HepG2 (cell line): ENCODE measurements at regions not wholly inside any gene's neighbourhood (a gene's known extent, or its start where the extent isn't known, plus 50 kb on each side); places are given as distances from the start of the nearest gene placed in this dataset.

Experiments used
- ATAC-seq: fragments of 200-7000 bp; cut with Tn5 transposase; 3 replicates; pipeline ENCODE4 v1.9.1; 2020; ENCODE audit warnings: mild to moderate bottlenecking, moderate library complexity
- BruUV-seq: library from RNA; stranded (reverse); fragments of 400-500 nt; replicated peaks from 2 replicates; lab custom pipeline; 2021; lab: Mats Ljungman, UMichigan
- CTCF ChIA-PET: fragments of 300-600 bp; formaldehyde crosslinking; extraction: SDS; loops from one replicate; lab custom pipeline; 2021; ENCODE audit warnings: low total read pairs, inconsistent platforms, low intra/inter-chr PET ratio; lab: Yijun Ruan, JAX
- POLR2A ChIA-PET: fragments of 350-600 bp; sonication (Branson Sonifier 250); formaldehyde crosslinking; loops from one replicate; lab custom pipeline; 2020; ENCODE audit warnings: antibody characterized with exemption, inconsistent platforms; lab: Yijun Ruan, JAX
- DNase-seq: peaks from one replicate; pipeline ENCODE4 v3.0.0-alpha.2; 2015; ENCODE audit warnings: low spot score
- FAIRE-seq: peaks from 3 replicates; lab custom pipeline; 2011; peaks lifted over from hg19 to GRCh38; lab: Jason Lieb, UNC
- H2AFZ ChIP-seq: one replicate; pipeline ENCODE4 v1.6.1; 2011; ENCODE audit warnings: low read length, inconsistent platforms
- H3K27ac ChIP-seq: fragments of 300-600 bp; 3 replicates; pipeline ENCODE4 v1.8.0; 2011; ENCODE audit warnings: mixed run types, mild to moderate bottlenecking, mixed read lengths, low read length, inconsistent platforms; ENCODE audit not compliant: insufficient read depth; ENCODE audit errors: extremely low read length
- H3K27me3 ChIP-seq, 2 experiments: fragments of 200-600 bp in 1 of 2; 2 replicates in 1 of 2; 3 replicates in 1 of 2; pipeline versions ENCODE4 v1.6.0 to v1.8.0; 2011; ENCODE audit warnings: low read length in 2 of 2, mild to moderate bottlenecking in 2 of 2, moderate library complexity in 2 of 2, inconsistent platforms in 1 of 2; ENCODE audit not compliant: insufficient read depth in 2 of 2, control insufficient read depth in 1 of 2
- H3K36me3 ChIP-seq, 2 experiments: fragments of 200-600 bp in 1 of 2; replicated peaks in 1 of 2; 2 replicates in 1 of 2; 3 replicates in 1 of 2; pipeline versions ENCODE4 v1.5.1 to v1.8.0; 2011; ENCODE audit warnings: low read length in 2 of 2, inconsistent platforms in 1 of 2; ENCODE audit not compliant: insufficient read depth in 2 of 2, control insufficient read depth in 1 of 2
- H3K4me1 ChIP-seq: 2 replicates; pipeline ENCODE4 v1.5.1; 2012; ENCODE audit warnings: low read length, inconsistent platforms; ENCODE audit not compliant: insufficient read depth
- H3K4me2 ChIP-seq: 2 replicates; pipeline ENCODE4 v1.6.0; 2011; ENCODE audit warnings: low read depth, low read length, inconsistent platforms
- H3K4me3 ChIP-seq, 3 experiments: fragments of 200-600 bp in 1 of 3; sonication (generic), shearing (Covaris generic) in 1 of 3; replicated peaks in 1 of 3; 2 replicates each; pipeline ENCODE4 v1.5.1; 2011 to 2016; ENCODE audit warnings: low read length in 3 of 3, inconsistent platforms in 2 of 3, low read depth in 2 of 3, mild to moderate bottlenecking in 2 of 3, control low read depth in 1 of 3, mixed read lengths in 1 of 3; ENCODE audit not compliant: insufficient read depth in 1 of 3
- H3K79me2 ChIP-seq: one replicate; pipeline ENCODE4 v1.6.1; 2011; ENCODE audit warnings: low read length, inconsistent platforms; ENCODE audit not compliant: insufficient read depth
- H3K9ac ChIP-seq: 2 replicates; pipeline ENCODE4 v1.6.0; 2011; ENCODE audit warnings: mild to moderate bottlenecking, low read depth, low read length, inconsistent platforms; ENCODE audit not compliant: insufficient read depth
- H3K9me3 ChIP-seq: 2 replicates; pipeline ENCODE4 v1.5.1; 2012; ENCODE audit warnings: mild to moderate bottlenecking, low read length
- H4K20me1 ChIP-seq: 2 replicates; pipeline ENCODE4 v1.6.0; 2011; ENCODE audit warnings: inconsistent platforms, mild to moderate bottlenecking, low read length, moderate library complexity; ENCODE audit not compliant: insufficient read depth
- ATF7 ChIP-seq, 2 experiments: fragments of 450-650 bp in 1 of 2; sonication (generic) in 1 of 2; formaldehyde crosslinking in 1 of 2; IDR thresholded peaks; 2 replicates each; pipeline versions ENCODE4 v1.4.0 to v1.6.1; 2016 to 2020; ENCODE audit warnings: antibody characterized with exemption in 1 of 2, mild to moderate bottlenecking in 1 of 2, missing genetic modification reagents in 1 of 2
- RFXAP ChIP-seq: sonication (generic); formaldehyde crosslinking; IDR thresholded peaks from 2 replicates; pipeline ENCODE4 v1.4.0; 2020; ENCODE audit warnings: missing genetic modification reagents, borderline replicate concordance
- SOX5 ChIP-seq: IDR thresholded peaks from 2 replicates; pipeline ENCODE4 v1.6.1; 2016; ENCODE audit warnings: borderline replicate concordance
- SRF ChIP-seq: IDR thresholded peaks from 2 replicates; pipeline ENCODE4 v1.6.1; 2011; ENCODE audit warnings: mild to moderate bottlenecking, low read depth, low read length, moderate library complexity
- ZNF251 ChIP-seq: sonication (generic); formaldehyde crosslinking; IDR thresholded peaks from 2 replicates; pipeline ENCODE4 v1.9.0; 2021; ENCODE audit warnings: mild to moderate bottlenecking, missing genetic modification reagents
- ZNF383 ChIP-seq: sonication (generic); formaldehyde crosslinking; IDR thresholded peaks from 2 replicates; pipeline ENCODE4 v1.4.0; 2020; ENCODE audit warnings: missing genetic modification reagents, mild to moderate bottlenecking, borderline replicate concordance
- ZNF761 ChIP-seq: sonication (generic); formaldehyde crosslinking; conservative IDR thresholded peaks from 2 replicates; pipeline ENCODE4 v1.4.0; 2020; ENCODE audit warnings: mild to moderate bottlenecking, missing genetic modification reagents
- WGBS: methylation state at CpG from one replicate; pipeline ENCODE4 v1.1.6; 2017; ENCODE audit warnings: low lambda C conversion rate; 5-methylcytosine and 5-hydroxymethylcytosine counted together
- in situ Hi-C: cut with HindIII; loops from 2 replicates; pipeline ENCODE4 v1.10.0; 2017; ENCODE audit warnings: low pct_unique_long_range_greater_than_20kb; ENCODE audit not compliant: extremely low pct_ligation_motif_present
- intact Hi-C: fragments of 100-400 bp; cut with micrococcal nuclease; formaldehyde crosslinking; loops from one replicate; pipeline ENCODE4 v1.10.0; 2022; ENCODE audit not compliant: unreplicated experiment
- TF ChIP-seq, protein P1 (sequence below): sonication (generic); formaldehyde crosslinking; IDR thresholded peaks from 2 replicates; pipeline ENCODE4 v1.8.0; 2022; ENCODE audit warnings: missing genetic modification reagents, mild to moderate bottlenecking, moderate library complexity, borderline replicate concordance
- TF ChIP-seq, protein P2 (sequence below): sonication (generic); formaldehyde crosslinking; IDR thresholded peaks from 2 replicates; pipeline ENCODE4 v1.4.0; 2020; ENCODE audit warnings: missing genetic modification reagents, borderline replicate concordance

DNA sequence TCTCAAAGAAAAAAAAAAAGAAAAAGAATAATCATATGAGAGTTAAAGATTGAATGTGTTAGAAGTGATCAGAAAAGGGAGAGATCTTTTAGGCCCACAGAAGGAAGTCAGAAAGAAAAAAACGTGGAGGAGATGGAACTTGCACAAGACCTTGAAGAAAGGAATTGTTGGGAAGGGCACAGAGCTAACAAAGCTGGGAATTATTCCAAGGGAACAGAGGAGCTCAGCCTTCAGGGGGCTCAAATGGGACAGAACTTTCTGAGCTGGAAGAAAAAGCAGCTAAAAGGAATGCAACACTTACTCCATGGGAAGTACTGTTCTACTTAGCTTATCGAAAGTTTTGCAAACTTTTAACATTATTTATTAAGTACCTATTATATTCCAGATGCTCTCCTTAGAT is 153.4 kb upstream of the ADRA1B start:
- Histone ChIP-seq H3K79me2 (no peaks in the 10 kb centered on the region), H3K4me1 (no peaks in the 10 kb centered on the region), H3K9ac (no peak overlapping the region), H4K20me1 (no peaks in the 10 kb centered on the region), H2AFZ (no peak overlapping the region), H3K27me3 (peaks cover 2 to 7% of the 10 kb centered on the region in 2 experiments; a peak in 1 of 5 replicates), H3K9me3 (no peaks in the 10 kb centered on the region), H3K4me3 (no peak overlapping the region), H3K4me2 (no peak overlapping the region), H3K27ac (no peak overlapping the region), H3K36me3 (no peaks in the 10 kb centered on the region)
- in situ Hi-C loops (no loop called here), intact Hi-C loops (no loop called here)
- no TSS peak for BruUV-seq
- 2% methylated on average over 2 of the region's 2 CpGs for WGBS
- CTCF ChIA-PET, result no interaction called here
- FAIRE-seq (no peak), ATAC-seq (no peak), DNase-seq (no peak)
- POLR2A ChIA-PET, result no interaction called here
- TF ChIP-seq, protein P1, sequence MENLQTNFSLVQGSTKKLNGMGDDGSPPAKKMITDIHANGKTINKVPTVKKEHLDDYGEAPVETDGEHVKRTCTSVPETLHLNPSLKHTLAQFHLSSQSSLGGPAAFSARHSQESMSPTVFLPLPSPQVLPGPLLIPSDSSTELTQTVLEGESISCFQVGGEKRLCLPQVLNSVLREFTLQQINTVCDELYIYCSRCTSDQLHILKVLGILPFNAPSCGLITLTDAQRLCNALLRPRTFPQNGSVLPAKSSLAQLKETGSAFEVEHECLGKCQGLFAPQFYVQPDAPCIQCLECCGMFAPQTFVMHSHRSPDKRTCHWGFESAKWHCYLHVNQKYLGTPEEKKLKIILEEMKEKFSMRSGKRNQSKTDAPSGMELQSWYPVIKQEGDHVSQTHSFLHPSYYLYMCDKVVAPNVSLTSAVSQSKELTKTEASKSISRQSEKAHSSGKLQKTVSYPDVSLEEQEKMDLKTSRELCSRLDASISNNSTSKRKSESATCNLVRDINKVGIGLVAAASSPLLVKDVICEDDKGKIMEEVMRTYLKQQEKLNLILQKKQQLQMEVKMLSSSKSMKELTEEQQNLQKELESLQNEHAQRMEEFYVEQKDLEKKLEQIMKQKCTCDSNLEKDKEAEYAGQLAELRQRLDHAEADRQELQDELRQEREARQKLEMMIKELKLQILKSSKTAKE (CRISPR knock-in tag), result no peak
- TF ChIP-seq, protein P2, sequence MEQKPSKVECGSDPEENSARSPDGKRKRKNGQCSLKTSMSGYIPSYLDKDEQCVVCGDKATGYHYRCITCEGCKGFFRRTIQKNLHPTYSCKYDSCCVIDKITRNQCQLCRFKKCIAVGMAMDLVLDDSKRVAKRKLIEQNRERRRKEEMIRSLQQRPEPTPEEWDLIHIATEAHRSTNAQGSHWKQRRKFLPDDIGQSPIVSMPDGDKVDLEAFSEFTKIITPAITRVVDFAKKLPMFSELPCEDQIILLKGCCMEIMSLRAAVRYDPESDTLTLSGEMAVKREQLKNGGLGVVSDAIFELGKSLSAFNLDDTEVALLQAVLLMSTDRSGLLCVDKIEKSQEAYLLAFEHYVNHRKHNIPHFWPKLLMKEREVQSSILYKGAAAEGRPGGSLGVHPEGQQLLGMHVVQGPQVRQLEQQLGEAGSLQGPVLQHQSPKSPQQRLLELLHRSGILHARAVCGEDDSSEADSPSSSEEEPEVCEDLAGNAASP (CRISPR knock-in tag), result no peak
- no peak for TF ChIP-seq ZNF251 (CRISPR knock-in tag)
- TF ChIP-seq ZNF761 (CRISPR knock-in tag), result no peak
- no peak for TF ChIP-seq ZNF383
- no peak for TF ChIP-seq SRF
- no peak for TF ChIP-seq SOX5
- no peak for TF ChIP-seq RFXAP (CRISPR knock-in tag)
- no peak for TF ChIP-seq ATF7 (IDR thresholded peaks at IDR 0.05)
- TF ChIP-seq ATF7 (CRISPR knock-in tag; IDR thresholded peaks at IDR 0.05), result no peak
